ENCODE measurements at regions not wholly inside any gene's neighbourhood (a gene's known extent, or its start where the extent isn't known, plus 50 kb on each side); places are given as distances from the start of the nearest gene placed in this dataset.

DNA sequence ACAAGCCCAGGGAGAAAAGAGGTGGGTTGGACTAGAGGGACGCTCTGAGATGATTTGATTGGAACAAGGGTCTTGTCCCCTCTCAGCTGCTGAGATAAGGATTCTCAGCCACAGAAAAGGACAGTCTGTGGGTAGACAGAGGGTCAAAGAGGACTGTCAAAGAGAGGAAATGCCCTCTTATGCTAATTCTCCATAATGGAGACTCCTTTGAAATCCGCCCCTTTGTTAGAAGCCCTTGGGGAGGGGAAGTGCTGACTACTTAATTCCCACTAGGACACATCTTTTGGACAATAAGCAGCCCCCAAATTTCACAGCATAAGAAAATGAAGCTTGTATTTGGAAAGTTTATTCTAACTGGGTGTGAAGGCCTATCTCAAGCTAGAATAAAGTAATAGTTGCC is 176.6 kb downstream of the KTN1 start:
- Histone ChIP-seq H3K36me3 (no peaks in the 10 kb centered on the region), H3K27ac (no peak overlapping the region), H3K4me1 (no peaks in the 10 kb centered on the region), H3K4me3 (no peak overlapping the region), H3K9me3 (no peaks in the 10 kb centered on the region), H3K27me3 (no peaks in the 10 kb centered on the region)
- TF ChIP-seq, protein P1, sequence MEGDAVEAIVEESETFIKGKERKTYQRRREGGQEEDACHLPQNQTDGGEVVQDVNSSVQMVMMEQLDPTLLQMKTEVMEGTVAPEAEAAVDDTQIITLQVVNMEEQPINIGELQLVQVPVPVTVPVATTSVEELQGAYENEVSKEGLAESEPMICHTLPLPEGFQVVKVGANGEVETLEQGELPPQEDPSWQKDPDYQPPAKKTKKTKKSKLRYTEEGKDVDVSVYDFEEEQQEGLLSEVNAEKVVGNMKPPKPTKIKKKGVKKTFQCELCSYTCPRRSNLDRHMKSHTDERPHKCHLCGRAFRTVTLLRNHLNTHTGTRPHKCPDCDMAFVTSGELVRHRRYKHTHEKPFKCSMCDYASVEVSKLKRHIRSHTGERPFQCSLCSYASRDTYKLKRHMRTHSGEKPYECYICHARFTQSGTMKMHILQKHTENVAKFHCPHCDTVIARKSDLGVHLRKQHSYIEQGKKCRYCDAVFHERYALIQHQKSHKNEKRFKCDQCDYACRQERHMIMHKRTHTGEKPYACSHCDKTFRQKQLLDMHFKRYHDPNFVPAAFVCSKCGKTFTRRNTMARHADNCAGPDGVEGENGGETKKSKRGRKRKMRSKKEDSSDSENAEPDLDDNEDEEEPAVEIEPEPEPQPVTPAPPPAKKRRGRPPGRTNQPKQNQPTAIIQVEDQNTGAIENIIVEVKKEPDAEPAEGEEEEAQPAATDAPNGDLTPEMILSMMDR (IDR thresholded peaks at IDR 0.05): no peak
- no peak for TF ChIP-seq POLR2A (IDR thresholded peaks at IDR 0.05)
- no peak for DNase-seq
- intact Hi-C loops (cut with DNase I; ENCODE audit: low total_unique reads): no loop called here

DNA sequence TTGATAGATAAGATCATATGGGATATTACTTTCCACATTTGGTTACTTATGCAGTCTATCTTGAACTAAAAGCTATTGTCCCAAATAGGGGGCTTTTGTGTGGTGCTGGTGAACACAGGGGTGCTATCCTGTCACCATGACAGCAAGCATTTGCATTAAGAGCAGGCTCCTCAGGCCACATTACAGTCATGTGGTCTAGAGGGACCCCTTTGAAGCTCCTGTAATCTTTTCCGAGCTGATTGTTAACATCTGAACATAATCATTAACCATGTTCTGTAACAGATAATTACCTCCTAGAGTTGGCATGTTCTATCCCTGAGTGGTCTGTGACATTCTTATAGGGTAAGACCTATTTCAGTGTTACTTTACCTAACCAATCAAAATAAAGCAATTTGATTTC is 178.8 kb downstream of the KTN1 start:
- H3K9me3 ChIP-seq: no peaks in the 10 kb centered on the region
- H3K36me3 ChIP-seq: no peaks in the 10 kb centered on the region
- H3K27ac ChIP-seq: no peak overlapping the region
- H3K4me3 ChIP-seq: no peak overlapping the region
- H3K4me1 ChIP-seq: no peaks in the 10 kb centered on the region
- no peaks in the 10 kb centered on the region for H3K27me3 ChIP-seq
- no peak for DNase-seq
- intact Hi-C loops (cut with DNase I; ENCODE audit: low total_unique reads): no loop called here
- no peak for TF ChIP-seq POLR2A (IDR thresholded peaks at IDR 0.05)
- TF ChIP-seq, protein P1 (IDR thresholded peaks at IDR 0.05): no peak

DNA sequence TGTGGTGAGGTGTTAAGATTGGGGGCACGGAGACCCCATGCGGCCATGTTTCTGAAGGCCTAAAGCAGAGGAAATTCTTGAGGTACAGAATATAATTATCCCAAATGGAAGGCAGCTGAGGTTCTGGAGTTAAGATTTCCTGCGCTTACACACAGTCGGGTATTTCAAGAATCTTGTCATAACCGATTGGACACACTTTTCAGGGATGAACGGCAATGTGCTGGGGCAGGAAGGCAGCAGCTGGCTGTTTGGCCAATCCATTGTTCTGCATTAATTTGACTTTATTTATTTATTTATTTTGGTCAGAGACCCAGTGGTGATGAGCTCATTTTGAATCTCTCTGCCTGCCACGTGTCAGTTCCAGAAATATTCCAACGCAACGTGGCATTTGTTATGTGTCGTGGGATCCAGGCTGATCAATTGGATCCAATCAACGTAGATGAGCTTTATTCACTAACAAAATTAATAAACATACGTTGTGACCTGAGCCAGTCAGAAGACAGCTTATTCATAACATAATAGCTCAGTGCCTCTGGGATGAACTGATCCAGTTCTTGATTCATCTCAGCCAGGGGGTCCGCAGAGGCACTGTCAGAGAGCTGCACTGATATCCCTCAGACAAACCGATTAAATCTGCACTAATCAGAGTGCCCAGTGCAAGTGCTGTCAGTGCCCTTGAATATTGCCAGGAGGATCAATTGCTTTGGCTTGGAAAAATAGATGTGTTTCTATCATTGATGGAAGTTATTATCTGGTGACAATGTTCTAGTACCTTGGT is 181.0 kb downstream of the KTN1 start:
- Histone ChIP-seq H3K36me3 (no peaks in the 10 kb centered on the region), H3K27ac (no peak overlapping the region), H3K9me3 (no peaks in the 10 kb centered on the region), H3K4me3 (no peak overlapping the region), H3K4me1 (no peaks in the 10 kb centered on the region), H3K27me3 (no peaks in the 10 kb centered on the region)
- no peak for DNase-seq
- TF ChIP-seq POLR2A (IDR thresholded peaks at IDR 0.05): no peak
- TF ChIP-seq, protein P1 (IDR thresholded peaks at IDR 0.05): no peak
- intact Hi-C loops (cut with DNase I; ENCODE audit: low total_unique reads): no loop called here

DNA sequence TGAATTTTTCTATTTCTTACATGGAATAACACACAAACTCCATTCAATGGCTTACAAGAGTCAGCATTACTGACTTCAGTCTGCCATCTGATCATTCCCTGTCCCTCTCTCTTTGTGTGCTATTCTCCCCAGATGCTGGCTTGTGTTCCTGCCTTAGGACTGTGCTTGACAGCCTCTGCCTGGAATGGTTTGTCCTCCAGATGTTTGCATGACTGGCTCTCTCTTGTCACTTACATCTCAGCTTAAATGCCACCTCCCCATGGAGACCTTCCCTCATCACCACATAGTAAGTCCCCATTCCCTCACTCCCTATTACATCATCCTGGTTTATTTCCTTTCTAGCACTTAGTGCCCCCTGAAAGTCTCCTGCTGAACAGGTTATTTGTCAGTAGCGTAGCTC is 181.6 kb downstream of the KTN1 start:
- TF ChIP-seq POLR2A (IDR thresholded peaks at IDR 0.05): no peak
- no peaks in the 10 kb centered on the region for H3K9me3 ChIP-seq
- intact Hi-C loops (cut with DNase I; ENCODE audit: low total_unique reads): no loop called here

GRCh38 chr14:55762595-55763232 is 182.7 kb downstream of the KTN1 start:
- no peak overlapping the region for H3K27ac ChIP-seq
- no peaks in the 10 kb centered on the region for H3K36me3 ChIP-seq
- H3K27me3 ChIP-seq: no peaks in the 10 kb centered on the region
- H3K4me3 ChIP-seq: no peak overlapping the region
- no peaks in the 10 kb centered on the region for H3K4me1 ChIP-seq
- TF ChIP-seq POLR2A (IDR thresholded peaks at IDR 0.05): no peak
- TF ChIP-seq, protein P1 (IDR thresholded peaks at IDR 0.05): no peak
- no peak for DNase-seq
- H3K9me3 ChIP-seq: no peaks in the 10 kb centered on the region
- intact Hi-C loops (cut with DNase I; ENCODE audit: low total_unique reads): no loop called here

More for the DNA sequence above, 181.6 kb downstream of the KTN1 start:
- DNase-seq: no peak
- H3K4me1 ChIP-seq: no peaks in the 10 kb centered on the region
- H3K27me3 ChIP-seq: no peaks in the 10 kb centered on the region
- H3K4me3 ChIP-seq: no peak overlapping the region
- H3K36me3 ChIP-seq: no peaks in the 10 kb centered on the region
- no peak overlapping the region for H3K27ac ChIP-seq

Data from uterus (tissue), 3 donors.